ENCODE measurements at regions not wholly inside any gene's neighbourhood (a gene's known extent, or its start where the extent isn't known, plus 50 kb on each side); places are given as distances from the start of the nearest gene placed in this dataset.
"Not testable (repeated sequence)": the region's sequence is repeated elsewhere in the genome, so short reads cannot be mapped to it uniquely, and the experiment has no call there.

DNA sequence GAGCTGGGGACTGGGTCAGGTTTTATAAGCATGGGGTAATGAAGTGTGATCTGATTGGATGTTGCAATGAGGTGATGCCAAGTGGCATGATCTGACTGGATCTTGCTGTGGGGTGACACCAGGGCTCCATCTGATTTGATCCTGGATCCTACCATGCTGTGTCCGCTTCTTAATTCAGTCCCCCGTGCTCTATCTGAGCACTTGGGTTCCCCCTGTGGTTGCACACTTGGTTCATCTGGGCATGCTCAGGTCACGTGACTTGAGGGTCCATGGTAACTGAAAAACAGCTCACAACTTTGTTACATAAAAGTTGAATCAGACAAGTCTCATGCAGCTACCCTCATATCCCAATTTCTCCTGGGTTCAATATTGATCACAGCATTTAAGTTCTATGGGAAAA is 448.6 kb upstream of the NRP1 start:
- no peak for DNase-seq (ENCODE audit: low spot score)

DNA sequence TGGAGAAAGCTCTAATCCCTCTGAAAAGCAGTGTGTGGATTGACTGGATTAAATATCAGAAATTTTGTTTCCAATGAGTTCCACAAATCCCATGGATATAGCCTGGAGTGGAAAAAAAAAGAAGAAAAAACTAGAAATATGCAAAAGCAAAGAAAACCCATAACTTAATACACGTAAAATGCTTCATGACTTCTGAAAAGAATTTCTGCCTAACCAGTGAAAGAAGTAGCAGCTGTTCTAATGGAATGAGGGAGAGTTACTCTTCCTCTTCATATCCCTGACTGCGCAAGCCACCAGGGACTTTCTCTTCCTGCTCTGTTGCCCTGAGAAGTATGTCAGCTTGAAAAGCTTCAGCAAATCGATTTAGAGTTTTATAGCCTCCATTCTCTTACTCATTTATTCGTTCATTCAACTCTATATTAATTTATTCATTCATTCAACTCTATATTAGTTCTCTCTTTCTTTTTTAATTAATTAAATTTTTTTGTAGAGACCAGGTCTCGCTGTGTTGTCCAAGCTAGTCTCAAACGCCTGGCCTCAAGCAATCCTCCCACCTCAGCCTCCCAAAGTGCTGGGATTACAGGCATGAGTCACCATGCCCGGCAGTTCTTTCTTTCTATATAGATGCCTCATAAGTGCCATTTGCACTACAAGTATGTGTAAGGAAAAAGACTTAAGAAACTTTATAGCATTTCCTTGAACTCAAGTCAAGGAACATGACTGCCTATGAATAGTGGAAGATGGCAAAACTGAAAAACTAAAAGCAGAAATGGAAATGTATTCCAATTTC is 447.3 kb upstream of the NRP1 start:
- DNase-seq (ENCODE audit: low spot score) = no peak

DNA sequence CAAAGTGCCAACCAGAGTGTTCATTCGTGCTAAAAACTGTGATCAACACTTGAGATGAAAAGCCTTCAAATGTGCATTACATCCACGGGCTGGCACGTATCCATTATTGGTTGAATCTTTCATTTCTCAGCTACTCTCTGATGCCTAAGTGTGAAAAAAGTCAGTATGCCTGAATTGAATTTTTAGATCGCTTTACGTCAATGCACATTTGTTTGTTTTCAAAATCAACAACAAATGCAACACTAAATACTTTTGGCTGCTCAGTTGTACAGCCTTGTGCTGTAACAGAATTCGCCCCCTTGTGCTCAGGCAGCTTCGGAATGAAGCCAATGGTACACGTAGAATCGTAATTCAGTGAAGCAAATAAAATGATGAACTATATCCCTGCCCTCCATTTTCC is 446.5 kb upstream of the NRP1 start:
- DNase-seq (ENCODE audit: low spot score) = no peak

DNA sequence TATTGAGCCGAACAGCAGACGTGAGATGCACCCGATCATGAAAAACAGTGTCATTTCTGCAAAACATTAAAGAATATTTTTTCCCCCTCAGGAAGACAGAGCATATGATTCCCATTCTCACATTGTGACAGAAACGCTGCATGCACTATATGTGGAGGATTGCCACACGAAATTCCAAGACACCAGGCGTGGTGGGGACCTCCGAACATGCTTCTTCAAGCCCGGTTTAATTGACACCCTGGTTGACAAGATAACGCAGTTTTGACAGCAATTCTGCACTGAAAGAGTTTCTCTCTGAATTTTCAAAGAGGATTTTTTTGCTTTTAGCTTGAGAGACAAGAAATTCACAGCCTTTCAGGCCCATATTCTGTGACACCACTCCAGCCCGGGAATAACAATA is 442.8 kb upstream of the NRP1 start:
- no peak for DNase-seq (ENCODE audit: low spot score)

DNA sequence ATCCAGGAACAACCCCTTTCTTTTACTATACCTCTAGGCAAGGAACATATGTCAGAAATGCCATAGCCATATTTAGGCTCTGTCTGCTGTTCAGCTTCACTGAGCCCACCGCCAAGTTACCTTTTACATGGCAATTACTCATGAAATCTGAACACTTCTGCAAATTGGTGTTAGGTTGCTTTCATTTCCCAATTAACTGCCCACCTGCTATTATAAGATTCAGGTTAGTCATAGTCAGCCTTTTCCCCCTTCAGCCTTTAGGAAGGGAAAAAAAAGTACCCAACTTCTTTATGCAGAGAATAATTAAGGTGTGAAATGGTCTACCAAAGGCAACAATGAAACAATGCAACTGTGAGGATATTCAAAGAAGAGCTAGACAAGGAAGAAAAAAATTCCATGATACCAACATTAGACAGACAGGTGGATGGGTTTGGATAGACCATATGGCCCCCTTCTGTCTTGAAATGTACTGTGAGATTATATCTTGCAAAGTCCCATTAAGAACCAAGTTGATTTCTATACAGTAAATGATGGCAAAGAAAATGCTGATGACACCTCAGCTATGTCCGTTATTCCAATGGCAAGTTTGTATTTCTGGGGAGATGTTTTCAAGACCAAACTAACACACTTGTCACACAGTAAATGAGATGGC is 442.1 kb upstream of the NRP1 start:
- no peak for DNase-seq (ENCODE audit: low spot score)

DNA sequence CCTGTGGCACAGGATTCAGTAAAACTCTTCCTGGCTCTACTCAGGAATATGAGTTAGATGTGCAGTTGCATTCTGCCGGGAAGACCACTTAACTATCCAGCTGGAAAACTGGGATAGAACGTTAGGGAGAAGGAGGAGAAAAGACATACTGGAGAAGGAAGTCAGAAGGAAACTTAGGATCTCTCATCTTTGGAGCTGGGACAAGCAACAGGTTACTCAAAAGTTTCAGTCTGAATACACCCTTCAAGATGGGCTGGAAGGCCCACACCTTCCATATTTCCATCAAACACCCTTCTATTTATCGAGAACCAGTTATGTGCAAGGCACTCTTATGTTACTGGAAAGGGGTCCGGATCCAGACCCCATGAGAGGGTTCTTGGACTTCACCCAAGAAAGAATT is 440.4 kb upstream of the NRP1 start:
- no peak for DNase-seq (ENCODE audit: low spot score)

DNA sequence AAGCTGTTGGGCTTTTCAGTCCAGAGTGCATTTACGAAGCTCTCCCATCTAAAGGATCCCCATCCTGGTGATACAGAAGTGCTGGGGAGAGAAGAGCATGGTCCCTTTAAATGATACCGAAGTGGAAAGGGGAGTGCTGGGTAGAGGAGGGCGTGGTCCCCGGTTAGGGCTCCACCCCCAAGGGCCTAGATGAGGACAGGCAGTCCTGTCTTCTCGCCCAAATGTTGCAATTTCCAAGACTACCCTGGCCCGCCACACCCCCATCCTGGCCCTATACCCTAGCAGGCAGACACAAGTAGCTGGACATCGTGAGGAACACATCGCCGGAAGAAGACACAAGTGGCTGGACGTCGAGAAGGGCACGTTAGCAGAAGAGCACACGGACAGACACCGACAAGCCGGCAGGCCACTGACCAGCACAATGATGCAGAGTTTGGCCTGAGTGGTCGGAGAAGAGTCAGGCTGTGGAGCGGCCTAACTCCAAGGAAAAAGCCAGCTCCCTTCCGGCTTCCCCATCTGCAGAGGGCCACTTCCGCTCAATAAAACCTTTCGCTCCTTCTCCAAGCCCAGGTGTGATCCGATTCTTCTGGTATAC is 439.5 kb upstream of the NRP1 start:
- no peak for DNase-seq (ENCODE audit: low spot score)

DNA sequence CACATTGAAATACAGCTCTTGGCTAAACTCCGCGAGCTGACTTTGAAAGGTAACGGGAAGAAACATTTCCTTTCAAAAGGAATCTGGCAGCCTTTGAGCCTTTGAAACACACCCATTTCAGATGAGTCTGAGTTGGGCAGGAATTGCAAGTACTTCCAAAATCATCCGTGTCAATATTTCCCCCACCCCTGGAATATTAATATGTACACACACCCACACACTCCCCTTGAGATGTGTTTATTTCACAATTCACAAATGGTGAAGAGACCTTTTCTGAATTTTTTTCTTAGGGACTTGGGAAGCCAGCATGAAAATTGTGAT is 438.7 kb upstream of the NRP1 start:
- no peak for DNase-seq (ENCODE audit: low spot score)

DNA sequence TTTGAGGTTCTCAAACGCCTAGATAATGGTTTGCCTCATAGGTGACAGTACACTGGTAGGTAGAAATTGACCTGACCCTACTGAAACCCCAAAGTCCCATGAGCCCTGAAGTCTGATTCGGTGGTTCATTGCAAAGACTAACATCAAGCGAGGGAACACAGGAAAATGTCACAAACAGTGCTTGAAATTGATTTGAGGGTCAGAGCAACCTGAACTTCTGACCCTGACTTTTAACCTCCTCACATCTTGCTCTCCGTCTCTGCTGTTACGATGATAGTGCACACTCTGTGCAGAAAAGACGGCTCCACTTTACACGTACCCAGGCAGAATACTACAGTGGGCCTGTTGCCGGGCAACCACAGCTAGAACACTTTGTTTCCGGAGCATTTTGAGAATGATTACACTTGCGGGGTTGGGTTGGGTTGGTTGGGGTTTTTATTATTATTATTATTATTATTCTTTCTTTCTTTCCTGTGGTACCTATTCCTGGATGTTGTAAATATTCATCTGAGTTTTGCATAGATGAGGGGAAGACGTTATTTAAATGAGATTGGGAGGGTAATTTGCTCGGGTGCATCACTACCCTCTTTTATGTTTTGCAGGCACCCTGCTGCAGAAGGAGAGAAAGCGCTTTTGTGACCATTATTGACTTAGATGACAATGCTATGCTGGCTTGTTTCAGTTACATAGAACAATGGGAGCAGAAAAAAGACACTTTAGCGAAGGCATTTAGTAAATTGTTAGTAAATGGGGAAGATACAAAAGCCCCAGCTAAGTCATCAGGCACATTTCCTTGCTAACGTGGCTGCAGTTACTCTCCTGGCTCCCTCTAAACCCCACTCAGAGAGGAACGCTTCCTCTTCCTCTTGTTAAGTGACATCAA is 438.1 kb upstream of the NRP1 start:
- no peak for DNase-seq (ENCODE audit: low spot score)

DNA sequence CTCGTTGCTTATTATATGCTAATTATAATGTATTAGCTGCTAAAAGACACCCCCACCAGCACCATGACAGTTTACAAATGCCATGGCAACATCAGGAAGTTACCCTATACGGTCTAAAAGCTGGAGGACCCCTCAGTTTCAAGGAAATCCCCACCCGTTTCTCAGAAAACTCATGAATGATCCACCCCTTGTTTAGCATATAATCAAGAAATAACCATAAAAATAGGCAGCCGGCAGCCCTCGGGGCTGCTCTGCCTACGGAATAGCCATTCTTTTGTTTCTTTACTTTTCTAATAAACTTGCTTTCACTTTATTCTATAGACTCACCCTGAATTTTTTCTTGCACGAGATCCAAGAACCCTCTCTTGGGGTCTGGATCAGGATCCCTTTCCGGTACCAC is 437.4 kb upstream of the NRP1 start:
- not testable (repeated sequence) for DNase-seq (ENCODE audit: low spot score)

DNA sequence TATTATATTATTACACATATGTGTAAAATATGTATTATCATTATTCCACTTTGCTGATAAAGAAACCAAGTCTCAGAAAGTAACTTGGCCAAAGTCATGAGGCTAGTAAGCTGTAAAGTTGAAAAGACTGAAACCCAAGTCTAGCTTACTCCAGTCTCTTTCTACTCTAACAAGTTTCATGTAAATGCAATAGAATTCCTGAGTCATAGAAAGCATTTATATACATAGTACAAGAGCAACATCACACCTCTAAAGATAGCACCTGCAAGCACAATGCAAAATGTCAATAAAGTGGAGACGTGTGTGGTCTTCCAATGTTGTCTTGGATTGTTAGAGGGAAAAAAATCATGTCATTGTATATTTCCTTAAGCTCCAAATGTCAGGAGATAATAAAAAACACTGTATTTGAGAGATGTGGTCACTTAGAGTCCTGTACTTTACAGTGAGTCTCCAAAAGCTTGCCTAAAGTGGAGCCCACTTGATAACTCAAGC is 430.3 kb upstream of the NRP1 start:
- DNase-seq (ENCODE audit: low spot score) = no peak

DNA sequence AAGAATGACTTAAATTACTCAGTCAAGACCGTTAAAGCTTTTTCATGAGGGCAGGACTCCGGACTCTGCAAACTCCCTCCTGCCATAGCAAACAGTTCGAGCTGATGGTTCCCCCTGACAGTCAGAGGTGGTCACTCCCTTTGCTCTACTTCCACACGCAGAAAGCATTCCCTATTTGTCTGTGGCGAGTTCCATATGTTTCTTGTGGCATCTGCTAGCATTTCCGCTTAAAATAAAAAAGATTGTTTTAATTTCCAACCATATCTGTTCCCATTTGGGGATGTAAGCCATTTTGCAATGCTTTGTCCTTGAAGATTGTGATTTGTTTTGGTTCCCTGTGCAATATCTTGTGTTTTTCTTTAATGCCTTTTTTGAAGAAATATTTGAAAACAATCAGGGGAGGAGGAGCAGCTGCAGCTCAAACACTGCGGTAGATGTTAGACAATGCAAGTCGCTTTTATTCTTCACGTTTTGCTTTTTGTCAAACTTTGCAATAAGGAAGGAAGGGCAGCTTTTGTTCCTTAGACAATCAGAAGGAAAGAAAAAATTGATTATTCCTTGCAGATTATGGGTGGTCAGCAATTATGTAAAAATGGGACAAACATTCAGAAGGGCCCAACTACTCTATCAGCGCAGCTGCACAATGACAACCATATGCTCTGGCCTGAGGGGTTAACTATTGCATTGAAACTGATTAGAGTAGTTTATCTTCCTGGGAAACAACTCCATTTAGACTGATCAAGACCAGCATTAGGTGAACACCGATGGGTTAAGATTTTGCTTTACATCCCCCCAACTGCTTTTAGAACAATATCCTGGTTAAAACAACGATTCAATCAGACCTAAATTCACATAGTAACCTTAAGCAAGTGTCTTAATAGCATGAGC is 425.8 kb upstream of the NRP1 start:
- no peak for DNase-seq (ENCODE audit: low spot score)

DNA sequence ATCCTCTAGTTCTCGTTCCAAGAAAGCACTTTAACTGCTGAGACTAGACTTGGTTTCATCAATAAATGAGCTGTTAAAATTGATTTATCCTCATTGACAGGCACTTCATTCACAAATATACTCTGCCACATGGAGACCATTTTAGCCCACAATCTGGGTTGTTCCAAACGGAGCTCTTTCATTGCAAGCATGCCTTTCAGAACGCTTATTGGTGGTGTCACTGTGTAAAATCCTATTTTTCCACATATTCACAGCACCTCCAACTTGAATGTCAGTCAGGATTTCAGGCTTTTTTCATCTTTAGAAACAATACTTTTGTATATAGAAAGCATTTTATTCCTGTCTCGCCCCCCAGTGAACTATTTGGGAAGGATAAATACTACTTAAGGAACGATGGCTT is 424.7 kb upstream of the NRP1 start:
- DNase-seq (ENCODE audit: low spot score) = no peak

DNA sequence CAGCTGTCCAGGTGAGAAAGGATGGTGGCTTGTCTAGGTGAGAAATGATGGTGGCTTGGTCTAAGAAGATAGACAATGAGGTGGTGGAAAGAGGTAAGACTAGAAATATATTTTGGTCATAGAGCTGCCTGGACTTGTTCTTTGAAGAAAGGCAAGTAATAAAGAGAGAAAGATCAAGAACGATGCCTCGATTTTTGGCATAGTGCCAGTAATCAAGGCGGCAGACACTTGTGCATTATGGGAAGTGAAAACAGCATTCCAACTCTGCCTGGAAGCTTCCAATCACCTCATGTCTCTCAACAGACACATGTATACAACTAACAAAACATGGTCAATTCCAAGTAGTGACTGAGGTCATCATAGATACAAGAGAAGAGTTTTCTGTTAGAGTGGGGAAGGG is 423.8 kb upstream of the NRP1 start:
- no peak for DNase-seq (ENCODE audit: low spot score)

DNA sequence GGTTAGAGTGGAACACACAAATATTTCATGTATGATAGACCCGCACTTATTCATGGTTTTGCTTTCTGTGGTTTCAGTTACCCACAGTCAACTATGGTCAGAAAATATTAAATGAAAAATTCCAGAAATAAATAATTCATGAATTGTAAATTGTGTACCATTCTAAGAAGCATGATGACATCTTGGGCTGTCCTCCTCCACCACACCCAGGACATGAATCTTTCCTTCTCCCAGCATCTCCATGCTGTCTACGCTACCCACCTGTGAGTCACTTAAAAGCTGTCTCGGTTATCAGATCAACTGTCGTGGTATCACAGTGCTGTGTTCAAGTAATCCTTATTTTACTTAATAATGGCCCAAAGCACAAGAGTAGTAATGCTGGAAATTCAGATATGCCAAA is 419.6 kb upstream of the NRP1 start:
- DNase-seq (ENCODE audit: low spot score) = no peak

DNA sequence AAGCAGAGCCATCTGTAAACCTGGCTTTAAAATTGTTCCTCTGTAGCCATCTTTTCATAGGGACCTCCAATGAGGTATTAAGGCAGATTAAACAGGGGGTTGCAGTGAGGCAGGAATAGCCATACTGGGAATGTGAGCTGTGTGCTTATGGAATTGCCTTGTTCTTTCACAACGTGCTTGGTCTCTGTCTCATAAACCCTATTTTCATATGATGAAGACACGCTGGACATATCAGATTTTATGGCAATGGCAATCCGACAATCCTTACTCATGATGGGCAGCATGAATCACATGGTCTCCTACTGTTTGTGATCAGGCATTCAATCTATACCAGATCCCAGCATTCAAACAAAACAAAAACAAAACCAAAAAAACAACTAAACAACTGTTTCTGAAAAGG is 418.9 kb upstream of the NRP1 start:
- no peak for DNase-seq (ENCODE audit: low spot score)

DNA sequence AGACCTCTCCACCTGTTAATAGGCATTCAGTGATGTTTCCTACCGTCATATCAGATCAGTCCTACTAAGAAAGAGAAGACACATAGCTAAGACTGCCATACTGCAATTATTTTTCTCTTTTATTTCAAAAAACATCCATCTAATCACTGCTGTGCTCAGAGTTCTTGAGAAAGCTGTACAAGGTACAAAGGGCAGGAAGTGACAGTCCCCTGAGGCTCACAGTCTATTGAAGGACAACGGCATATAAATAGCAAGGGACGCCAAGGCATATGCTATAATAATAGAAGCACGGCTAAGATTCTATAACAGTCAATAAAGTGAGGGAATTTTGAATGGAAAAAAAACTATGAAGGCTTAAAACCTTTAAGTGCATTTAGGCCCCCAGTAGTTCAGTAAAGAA is 415.3 kb upstream of the NRP1 start:
- DNase-seq (ENCODE audit: low spot score) = no peak

DNA sequence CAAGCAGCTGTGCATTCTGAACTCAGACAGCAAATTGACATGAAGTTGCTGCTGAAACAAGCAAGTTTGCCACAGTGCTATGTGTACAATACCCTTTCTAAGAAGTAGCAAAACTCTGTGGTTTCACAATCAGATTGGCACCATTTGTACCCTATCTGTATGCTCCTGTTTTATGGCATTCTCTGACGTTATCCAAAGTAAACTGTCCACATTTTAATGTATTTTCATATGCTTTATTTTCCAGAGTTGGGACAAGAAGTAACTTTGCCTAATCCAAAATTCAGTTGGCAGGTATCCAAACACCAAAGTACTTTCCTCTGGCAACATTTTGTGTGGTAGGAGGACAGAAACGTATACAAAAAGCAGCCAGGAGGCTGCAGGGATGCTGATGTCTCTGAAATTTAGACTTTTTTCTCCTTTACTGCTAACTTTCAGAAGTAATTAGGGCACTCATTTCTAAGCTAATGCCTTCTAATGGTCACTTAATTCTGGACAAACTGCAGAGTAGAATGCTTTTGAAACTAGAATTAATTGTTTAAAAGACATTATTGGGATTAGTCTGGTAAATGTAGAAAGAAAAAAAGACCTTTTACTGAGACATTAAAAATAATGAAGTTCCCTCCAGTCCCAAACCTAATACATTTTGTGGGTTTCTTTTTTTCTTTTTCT is 414.7 kb upstream of the NRP1 start:
- no peak for DNase-seq (ENCODE audit: low spot score)

DNA sequence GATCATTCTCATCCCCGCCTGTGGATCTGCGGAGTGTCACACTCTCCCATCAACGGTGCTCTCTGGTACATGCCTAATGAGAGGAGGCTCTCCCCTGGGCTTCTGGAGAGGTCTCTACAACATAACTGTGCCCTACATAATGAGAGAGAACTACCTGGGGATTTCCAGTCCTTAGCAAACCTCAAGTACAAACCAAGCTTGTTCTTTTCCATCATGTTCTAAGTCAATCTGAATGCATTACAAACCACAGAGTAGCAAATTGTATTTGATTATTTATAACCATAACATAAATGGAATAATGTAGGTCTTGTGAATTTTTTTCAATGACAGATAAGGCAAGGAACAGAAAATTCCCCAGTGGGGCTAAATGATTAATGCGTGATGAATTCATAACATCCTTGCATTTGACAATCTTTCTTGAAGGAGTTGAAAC is 412.4 kb upstream of the NRP1 start:
- DNase-seq (ENCODE audit: low spot score) = no peak

DNA sequence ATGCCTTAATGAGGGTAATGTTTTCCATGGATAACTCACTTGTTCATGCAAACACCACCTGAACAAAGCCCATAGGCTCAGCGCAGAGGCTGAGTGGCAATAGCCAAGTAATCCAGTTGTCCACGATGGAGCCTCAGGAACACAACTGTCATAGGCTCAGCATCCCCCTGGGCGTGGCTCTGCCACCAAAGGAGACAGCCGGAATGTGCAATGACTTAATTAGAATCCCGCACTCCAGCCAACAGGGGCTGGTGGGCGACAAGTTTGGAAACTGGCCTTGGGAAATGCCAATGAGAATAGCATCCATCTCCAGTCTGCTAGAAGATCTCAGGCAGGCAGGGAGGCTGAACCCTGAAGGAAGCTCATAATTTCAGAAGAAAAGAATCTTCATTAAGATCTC is 411.7 kb upstream of the NRP1 start:
- DNase-seq (ENCODE audit: low spot score) = no peak

DNA sequence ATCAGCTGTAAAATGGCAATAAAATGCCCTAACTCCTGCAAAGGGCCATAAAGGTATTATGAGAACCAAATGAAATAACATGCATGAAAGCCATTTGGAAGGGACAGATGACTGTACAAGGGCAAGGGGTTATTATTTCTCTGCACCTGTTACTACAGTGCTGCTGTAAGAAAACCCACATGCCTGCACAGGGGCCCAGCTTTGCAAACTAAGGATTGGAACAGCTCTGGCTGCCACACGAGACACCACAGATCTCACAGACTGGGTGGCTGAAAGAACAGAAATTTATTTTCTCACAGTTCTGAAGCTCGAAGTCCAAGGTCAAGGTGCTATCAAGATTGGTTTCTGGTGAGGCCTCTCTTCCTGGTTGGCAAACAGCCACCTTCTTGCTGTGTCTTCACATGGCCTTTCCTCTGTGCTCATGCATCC is 409.0 kb upstream of the NRP1 start:
- DNase-seq (ENCODE audit: low spot score) = no peak
